ENCODE measurements at regions not wholly inside any gene's neighbourhood (a gene's known extent, or its start where the extent isn't known, plus 50 kb on each side); places are given as distances from the start of the nearest gene placed in this dataset.

- Histone ChIP-seq H4K20me1 (ENCODE audit: insufficient read depth, low read length) (no peaks in the 10 kb centered on the region), H3K36me3 (replicated peaks in 1 of 2; ENCODE audit: control insufficient read depth in 1 of 2, insufficient read depth in 2 of 2, low read length in 2 of 2) (no peaks in the 10 kb centered on the region), H3K4me1 (ENCODE audit: insufficient read depth, low read length) (no peaks in the 10 kb centered on the region), H3K27ac (ENCODE audit: extremely low read length, insufficient read depth, low read length) (no peak overlapping the region), H3K4me3 (replicated peaks in 1 of 3; ENCODE audit: insufficient read depth in 1 of 3, low read depth in 2 of 3, low read length in 3 of 3) (no peak overlapping the region), H2AFZ (ENCODE audit: low read length) (no peak overlapping the region), H3K27me3 (ENCODE audit: control insufficient read depth in 1 of 2, insufficient read depth in 2 of 2, low read length in 2 of 2) (no peaks in the 10 kb centered on the region), H3K4me2 (ENCODE audit: low read depth, low read length) (no peak overlapping the region), H3K79me2 (ENCODE audit: insufficient read depth, low read length) (no peaks in the 10 kb centered on the region), H3K9me3 (ENCODE audit: low read length) (no peaks in the 10 kb centered on the region), H3K9ac (ENCODE audit: insufficient read depth, low read depth, low read length) (no peak overlapping the region)
- in situ Hi-C loops (cut with HindIII; ENCODE audit: extremely low pct_ligation_motif_present, low pct_unique_long_range_greater_than_20kb), result no loop called here
- DNase-seq (ENCODE audit: low spot score), result no peak
- intact Hi-C loops (cut with micrococcal nuclease; ENCODE audit: unreplicated experiment), result no loop called here
- CTCF ChIA-PET (ENCODE audit: low intra/inter-chr PET ratio, low total read pairs), result no interaction called here
- POLR2A ChIA-PET, result no interaction called here
- TF ChIP-seq SUZ12 (IDR thresholded peaks at IDR 0.05; ENCODE audit: low read depth, low read length) (no peak), NCOA5 (CRISPR knock-in tag; IDR thresholded peaks at IDR 0.05) (no peak), ZNF335 (CRISPR knock-in tag; IDR thresholded peaks at IDR 0.05) (no peak), ZNF616 (CRISPR knock-in tag; IDR thresholded peaks at IDR 0.05; ENCODE audit: low read depth) (no peak), SIX4 (CRISPR knock-in tag; IDR thresholded peaks at IDR 0.05) (no peak), ATF6 (CRISPR knock-in tag; conservative IDR thresholded peaks at IDR 0.05) (no peak), ZNF598 (CRISPR knock-in tag; IDR thresholded peaks at IDR 0.05; ENCODE audit: borderline replicate concordance) (no peak), HNF4A (CRISPR knock-in tag; IDR thresholded peaks at IDR 0.05) (no peak), PAF1 (CRISPR knock-in tag; IDR thresholded peaks at IDR 0.05) (no peak), ZFP82 (CRISPR knock-in tag; IDR thresholded peaks at IDR 0.05; ENCODE audit: borderline replicate concordance) (no peak), ZNF296 (CRISPR knock-in tag; conservative IDR thresholded peaks at IDR 0.05) (no peak), LBX2 (CRISPR knock-in tag; IDR thresholded peaks at IDR 0.05; ENCODE audit: borderline replicate concordance) (no peak), SRY (CRISPR knock-in tag; IDR thresholded peaks at IDR 0.05) (no peak)
- no peak for ATAC-seq
- no peak for FAIRE-seq
- BruUV-seq (replicated peaks), result no TSS peak
Measured at GRCh38 chr2:225223301-225223700, 176.2 kb upstream of the NYAP2 start.
